Osteocyte (in vitro differentiated cells): ENCODE measurements at regions not wholly inside any gene's neighbourhood (a gene's known extent, or its start where the extent isn't known, plus 50 kb on each side); places are given as distances from the start of the nearest gene placed in this dataset.

Experiments
- DNase-seq: peaks from one replicate; pipeline ENCODE4 v3.0.0; 2021; ENCODE audit warnings: mixed read lengths; ENCODE audit not compliant: unreplicated experiment; ENCODE audit errors: extremely low spot score
- H3K27ac Mint-ChIP-seq: one replicate; pipeline ENCODE4 v1.8.0; 2021; ENCODE audit warnings: mild to moderate bottlenecking, mixed read lengths; ENCODE audit not compliant: unreplicated experiment
- H3K27me3 Mint-ChIP-seq: one replicate; pipeline ENCODE4 v1.8.0; 2021; ENCODE audit warnings: mixed read lengths; ENCODE audit not compliant: unreplicated experiment
- H3K36me3 Mint-ChIP-seq: one replicate; pipeline ENCODE4 v1.8.0; 2021; ENCODE audit warnings: mixed read lengths; ENCODE audit not compliant: unreplicated experiment
- H3K4me1 Mint-ChIP-seq: one replicate; pipeline ENCODE4 v1.8.0; 2021; ENCODE audit warnings: mixed read lengths; ENCODE audit not compliant: unreplicated experiment
- H3K4me3 Mint-ChIP-seq: one replicate; pipeline ENCODE4 v1.8.0; 2021; ENCODE audit warnings: mild to moderate bottlenecking, moderate library complexity, mixed read lengths; ENCODE audit not compliant: unreplicated experiment
- H3K9me3 Mint-ChIP-seq: one replicate; pipeline ENCODE4 v1.8.0; 2021; ENCODE audit warnings: mixed read lengths; ENCODE audit not compliant: unreplicated experiment
- CTCF ChIP-seq: fragments of 200-600 bp; sonication (generic); IDR thresholded peaks from 2 replicates; pipeline ENCODE4 v1.5.0; 2021; ENCODE audit warnings: antibody characterized with exemption, mild to moderate bottlenecking, moderate library complexity

- DNase-seq = peak; percentile 71
- H3K27me3 Mint-ChIP-seq = no peaks in the 10 kb centered on the region
- no peaks in the 10 kb centered on the region for H3K4me1 Mint-ChIP-seq
- no peak overlapping the region for H3K27ac Mint-ChIP-seq
- no peaks in the 10 kb centered on the region for H3K36me3 Mint-ChIP-seq
- no peak overlapping the region for H3K4me3 Mint-ChIP-seq
- peaks cover 25% of the 10 kb centered on the region for H3K9me3 Mint-ChIP-seq
- TF ChIP-seq CTCF = no peak
Observed at GRCh38 chr18:75839041-75839440, 411.5 kb upstream of the SMIM21 start.

- Mint-ChIP-seq H3K4me1 (no peaks in the 10 kb centered on the region), H3K27ac (no peak overlapping the region), H3K27me3 (no peaks in the 10 kb centered on the region), H3K36me3 (no peaks in the 10 kb centered on the region), H3K9me3 (peaks cover 23% of the 10 kb centered on the region), H3K4me3 (no peak overlapping the region)
- peak; percentile 56 for DNase-seq
- TF ChIP-seq CTCF = no peak
Observed at GRCh38 chr18:75837316-75837715, 409.8 kb upstream of the SMIM21 start.

GRCh38 chr18:75836516-75836915 lies 409.0 kb upstream of the SMIM21 start:
- no peak for TF ChIP-seq CTCF
- Mint-ChIP-seq H3K27me3 (no peaks in the 10 kb centered on the region), H3K4me1 (no peaks in the 10 kb centered on the region), H3K36me3 (no peaks in the 10 kb centered on the region), H3K4me3 (no peak overlapping the region), H3K27ac (no peak overlapping the region), H3K9me3 (peaks cover 20% of the 10 kb centered on the region)
- DNase-seq = peak; percentile 25

GRCh38 chr18:75831960-75832359 lies 404.5 kb upstream of the SMIM21 start:
- peaks cover 12% of the 10 kb centered on the region for H3K9me3 Mint-ChIP-seq
- H3K27ac Mint-ChIP-seq = no peak overlapping the region
- no peaks in the 10 kb centered on the region for H3K4me1 Mint-ChIP-seq
- H3K4me3 Mint-ChIP-seq = no peak overlapping the region
- no peaks in the 10 kb centered on the region for H3K36me3 Mint-ChIP-seq
- no peak for TF ChIP-seq CTCF
- no peaks in the 10 kb centered on the region for H3K27me3 Mint-ChIP-seq
- peak; percentile 30 for DNase-seq

- no peaks in the 10 kb centered on the region for H3K27me3 Mint-ChIP-seq
- H3K4me3 Mint-ChIP-seq = no peak overlapping the region
- H3K4me1 Mint-ChIP-seq = no peaks in the 10 kb centered on the region
- DNase-seq = peak; percentile 19
- no peak overlapping the region for H3K27ac Mint-ChIP-seq
- no peaks in the 10 kb centered on the region for H3K36me3 Mint-ChIP-seq
- TF ChIP-seq CTCF = no peak
- peaks cover 20% of the 10 kb centered on the region for H3K9me3 Mint-ChIP-seq
Observed at GRCh38 chr18:75830828-75831227, 403.3 kb upstream of the SMIM21 start.
